ENCODE measurements at regions not wholly inside any gene's neighbourhood (a gene's known extent, or its start where the extent isn't known, plus 50 kb on each side); places are given as distances from the start of the nearest gene placed in this dataset.

DNA sequence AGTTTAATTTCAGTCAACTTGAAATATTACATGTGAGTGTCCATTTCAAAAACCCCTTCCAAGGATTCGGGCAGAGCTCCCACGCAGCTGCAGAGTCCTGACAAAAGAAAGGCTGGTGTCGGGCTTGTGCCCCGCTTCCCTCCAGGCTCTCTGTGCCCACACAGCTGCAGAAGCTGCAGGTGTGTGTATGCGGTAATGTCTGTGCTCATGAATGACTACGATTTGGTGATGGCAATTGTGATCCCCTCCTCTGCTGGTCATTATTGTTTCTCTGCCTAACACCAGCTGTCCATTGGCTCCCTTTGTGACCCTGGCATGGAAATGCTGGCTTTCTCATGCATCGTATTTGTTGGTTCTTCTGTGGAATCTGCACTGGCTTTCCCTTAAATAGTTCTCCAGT is 224.8 kb downstream of the NUP35 start:
- TF ChIP-seq, protein P1, sequence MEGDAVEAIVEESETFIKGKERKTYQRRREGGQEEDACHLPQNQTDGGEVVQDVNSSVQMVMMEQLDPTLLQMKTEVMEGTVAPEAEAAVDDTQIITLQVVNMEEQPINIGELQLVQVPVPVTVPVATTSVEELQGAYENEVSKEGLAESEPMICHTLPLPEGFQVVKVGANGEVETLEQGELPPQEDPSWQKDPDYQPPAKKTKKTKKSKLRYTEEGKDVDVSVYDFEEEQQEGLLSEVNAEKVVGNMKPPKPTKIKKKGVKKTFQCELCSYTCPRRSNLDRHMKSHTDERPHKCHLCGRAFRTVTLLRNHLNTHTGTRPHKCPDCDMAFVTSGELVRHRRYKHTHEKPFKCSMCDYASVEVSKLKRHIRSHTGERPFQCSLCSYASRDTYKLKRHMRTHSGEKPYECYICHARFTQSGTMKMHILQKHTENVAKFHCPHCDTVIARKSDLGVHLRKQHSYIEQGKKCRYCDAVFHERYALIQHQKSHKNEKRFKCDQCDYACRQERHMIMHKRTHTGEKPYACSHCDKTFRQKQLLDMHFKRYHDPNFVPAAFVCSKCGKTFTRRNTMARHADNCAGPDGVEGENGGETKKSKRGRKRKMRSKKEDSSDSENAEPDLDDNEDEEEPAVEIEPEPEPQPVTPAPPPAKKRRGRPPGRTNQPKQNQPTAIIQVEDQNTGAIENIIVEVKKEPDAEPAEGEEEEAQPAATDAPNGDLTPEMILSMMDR (IDR thresholded peaks at IDR 0.05) = no peak
- TF ChIP-seq POLR2A (IDR thresholded peaks at IDR 0.05) = no peak
- TF ChIP-seq EP300 (IDR thresholded peaks at IDR 0.05) = no peak
